BE2C (cell line): ENCODE measurements at regions not wholly inside any gene's neighbourhood (a gene's known extent, or its start where the extent isn't known, plus 50 kb on each side); places are given as distances from the start of the nearest gene placed in this dataset.

Source experiments
- DNase-seq: peaks from one replicate; pipeline ENCODE4 v3.0.0-alpha.2; 2020
- H3K27me3 ChIP-seq: fragments of 250-450 bp; sonication (Bioruptor Pico); 2 replicates; pipeline ENCODE4 v1.5.1; 2020; ENCODE audit warnings: mild to moderate bottlenecking
- H3K36me3 ChIP-seq: fragments of 250-450 bp; sonication (Bioruptor Pico); 2 replicates; pipeline ENCODE4 v1.5.1; 2020; ENCODE audit warnings: mild to moderate bottlenecking
- H3K4me1 ChIP-seq: fragments of 250-450 bp; sonication (Bioruptor Pico); 2 replicates; pipeline ENCODE4 v1.5.1; 2020
- H3K4me3 ChIP-seq: 2 replicates; pipeline ENCODE4 v1.5.1; 2011; ENCODE audit warnings: low read depth, low read length
- H3K9me3 ChIP-seq: fragments of 250-450 bp; sonication (Bioruptor Pico); 2 replicates; pipeline ENCODE4 v1.5.1; 2020
- CTCF ChIP-seq: IDR thresholded peaks from 2 replicates; pipeline ENCODE4 v1.5.1; 2012; ENCODE audit warnings: mild to moderate bottlenecking, low read depth, low read length

GRCh38 chr20:3354247-3354646, 53.2 kb downstream of the DNAAF9 start:
- Histone ChIP-seq H3K27me3 (no peaks in the 10 kb centered on the region), H3K9me3 (no peaks in the 10 kb centered on the region), H3K4me3 (no peak overlapping the region), H3K36me3 (no peaks in the 10 kb centered on the region), H3K4me1 (no peaks in the 10 kb centered on the region)
- no peak for DNase-seq
- TF ChIP-seq CTCF: no peak

GRCh38 chr20:3353646-3354045, 53.8 kb downstream of the DNAAF9 start:
- Histone ChIP-seq H3K4me1 (no peaks in the 10 kb centered on the region), H3K9me3 (no peaks in the 10 kb centered on the region), H3K27me3 (no peaks in the 10 kb centered on the region), H3K36me3 (no peaks in the 10 kb centered on the region), H3K4me3 (no peak overlapping the region)
- DNase-seq: no peak
- no peak for TF ChIP-seq CTCF

GRCh38 chr20:3352202-3352601, 55.3 kb downstream of the DNAAF9 start:
- no peak for DNase-seq
- H3K9me3 ChIP-seq: no peaks in the 10 kb centered on the region
- H3K4me1 ChIP-seq: no peaks in the 10 kb centered on the region
- H3K4me3 ChIP-seq: no peak overlapping the region
- no peak for TF ChIP-seq CTCF
- no peaks in the 10 kb centered on the region for H3K27me3 ChIP-seq
- H3K36me3 ChIP-seq: no peaks in the 10 kb centered on the region

- no peaks in the 10 kb centered on the region for H3K36me3 ChIP-seq
- H3K27me3 ChIP-seq: no peaks in the 10 kb centered on the region
- no peaks in the 10 kb centered on the region for H3K4me1 ChIP-seq
- H3K9me3 ChIP-seq: no peaks in the 10 kb centered on the region
- H3K4me3 ChIP-seq: no peak overlapping the region
- TF ChIP-seq CTCF: no peak
- no peak for DNase-seq
Observed at GRCh38 chr20:3350422-3350821, 57.0 kb downstream of the DNAAF9 start.

GRCh38 chr20:3349786-3350185, 57.7 kb downstream of the DNAAF9 start:
- no peaks in the 10 kb centered on the region for H3K4me1 ChIP-seq
- H3K4me3 ChIP-seq: no peak overlapping the region
- no peaks in the 10 kb centered on the region for H3K36me3 ChIP-seq
- no peak for DNase-seq
- H3K27me3 ChIP-seq: no peaks in the 10 kb centered on the region
- TF ChIP-seq CTCF: no peak
- H3K9me3 ChIP-seq: no peaks in the 10 kb centered on the region

- Histone ChIP-seq H3K9me3 (no peaks in the 10 kb centered on the region), H3K4me1 (peaks cover 8% of the 10 kb centered on the region), H3K36me3 (peaks cover 5% of the 10 kb centered on the region), H3K4me3 (no peak overlapping the region), H3K27me3 (no peaks in the 10 kb centered on the region)
- no peak for DNase-seq
- TF ChIP-seq CTCF: no peak
Observed at GRCh38 chr20:3342766-3343165, 64.7 kb downstream of the DNAAF9 start.
